Panc1 (cell line): ENCODE measurements at regions not wholly inside any gene's neighbourhood (a gene's known extent, or its start where the extent isn't known, plus 50 kb on each side); places are given as distances from the start of the nearest gene placed in this dataset.

Source experiments
- POLR2AphosphoS5 ChIP-seq: IDR thresholded peaks from 2 replicates; pipeline ENCODE4 v1.6.1; 2012; ENCODE audit warnings: mild to moderate bottlenecking, low read depth, low read length, moderate library complexity
- SIN3A ChIP-seq: IDR thresholded peaks from 2 replicates; pipeline ENCODE4 v1.6.1; 2012; ENCODE audit warnings: low read depth, mild to moderate bottlenecking, low read length, moderate library complexity, borderline replicate concordance; ENCODE audit not compliant: insufficient read depth
- TF ChIP-seq, protein P1 (sequence below): fragments of 450-650 bp; IDR thresholded peaks from 2 replicates; pipeline ENCODE4 v1.5.1; 2017; ENCODE audit warnings: mild to moderate bottlenecking
- TF ChIP-seq, protein P2 (sequence below), 2 experiments: IDR thresholded peaks; 2 replicates each; pipeline ENCODE4 v1.6.1; 2011 to 2012; ENCODE audit warnings: low read depth in 2 of 2, control low read depth in 1 of 2, low read length in 1 of 2, mild to moderate bottlenecking in 1 of 2, moderate library complexity in 1 of 2; ENCODE audit not compliant: insufficient read depth in 1 of 2

DNA sequence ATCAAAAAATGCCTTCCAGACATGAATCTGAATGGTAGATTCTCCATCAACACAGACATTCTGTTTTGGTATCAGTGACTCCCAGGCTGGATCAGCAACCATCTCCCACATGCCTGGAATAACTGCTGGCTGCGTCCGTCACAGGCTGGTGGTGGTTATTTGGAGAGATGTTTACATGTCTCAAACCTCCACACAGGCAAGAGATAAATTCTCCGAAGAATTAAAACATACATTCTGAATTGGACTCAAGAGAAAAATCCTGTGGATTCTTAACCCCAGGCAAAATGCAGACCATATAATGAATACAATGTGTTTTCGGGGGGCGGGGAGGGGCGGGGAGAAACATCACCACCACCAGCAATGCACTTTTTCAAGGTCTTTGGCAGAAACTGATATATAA lies 108.2 kb downstream of the THBS2 start:
- TF ChIP-seq, protein P1, sequence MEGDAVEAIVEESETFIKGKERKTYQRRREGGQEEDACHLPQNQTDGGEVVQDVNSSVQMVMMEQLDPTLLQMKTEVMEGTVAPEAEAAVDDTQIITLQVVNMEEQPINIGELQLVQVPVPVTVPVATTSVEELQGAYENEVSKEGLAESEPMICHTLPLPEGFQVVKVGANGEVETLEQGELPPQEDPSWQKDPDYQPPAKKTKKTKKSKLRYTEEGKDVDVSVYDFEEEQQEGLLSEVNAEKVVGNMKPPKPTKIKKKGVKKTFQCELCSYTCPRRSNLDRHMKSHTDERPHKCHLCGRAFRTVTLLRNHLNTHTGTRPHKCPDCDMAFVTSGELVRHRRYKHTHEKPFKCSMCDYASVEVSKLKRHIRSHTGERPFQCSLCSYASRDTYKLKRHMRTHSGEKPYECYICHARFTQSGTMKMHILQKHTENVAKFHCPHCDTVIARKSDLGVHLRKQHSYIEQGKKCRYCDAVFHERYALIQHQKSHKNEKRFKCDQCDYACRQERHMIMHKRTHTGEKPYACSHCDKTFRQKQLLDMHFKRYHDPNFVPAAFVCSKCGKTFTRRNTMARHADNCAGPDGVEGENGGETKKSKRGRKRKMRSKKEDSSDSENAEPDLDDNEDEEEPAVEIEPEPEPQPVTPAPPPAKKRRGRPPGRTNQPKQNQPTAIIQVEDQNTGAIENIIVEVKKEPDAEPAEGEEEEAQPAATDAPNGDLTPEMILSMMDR: no peak
- TF ChIP-seq POLR2AphosphoS5 (no peak), SIN3A (no peak)
- TF ChIP-seq, protein P2, sequence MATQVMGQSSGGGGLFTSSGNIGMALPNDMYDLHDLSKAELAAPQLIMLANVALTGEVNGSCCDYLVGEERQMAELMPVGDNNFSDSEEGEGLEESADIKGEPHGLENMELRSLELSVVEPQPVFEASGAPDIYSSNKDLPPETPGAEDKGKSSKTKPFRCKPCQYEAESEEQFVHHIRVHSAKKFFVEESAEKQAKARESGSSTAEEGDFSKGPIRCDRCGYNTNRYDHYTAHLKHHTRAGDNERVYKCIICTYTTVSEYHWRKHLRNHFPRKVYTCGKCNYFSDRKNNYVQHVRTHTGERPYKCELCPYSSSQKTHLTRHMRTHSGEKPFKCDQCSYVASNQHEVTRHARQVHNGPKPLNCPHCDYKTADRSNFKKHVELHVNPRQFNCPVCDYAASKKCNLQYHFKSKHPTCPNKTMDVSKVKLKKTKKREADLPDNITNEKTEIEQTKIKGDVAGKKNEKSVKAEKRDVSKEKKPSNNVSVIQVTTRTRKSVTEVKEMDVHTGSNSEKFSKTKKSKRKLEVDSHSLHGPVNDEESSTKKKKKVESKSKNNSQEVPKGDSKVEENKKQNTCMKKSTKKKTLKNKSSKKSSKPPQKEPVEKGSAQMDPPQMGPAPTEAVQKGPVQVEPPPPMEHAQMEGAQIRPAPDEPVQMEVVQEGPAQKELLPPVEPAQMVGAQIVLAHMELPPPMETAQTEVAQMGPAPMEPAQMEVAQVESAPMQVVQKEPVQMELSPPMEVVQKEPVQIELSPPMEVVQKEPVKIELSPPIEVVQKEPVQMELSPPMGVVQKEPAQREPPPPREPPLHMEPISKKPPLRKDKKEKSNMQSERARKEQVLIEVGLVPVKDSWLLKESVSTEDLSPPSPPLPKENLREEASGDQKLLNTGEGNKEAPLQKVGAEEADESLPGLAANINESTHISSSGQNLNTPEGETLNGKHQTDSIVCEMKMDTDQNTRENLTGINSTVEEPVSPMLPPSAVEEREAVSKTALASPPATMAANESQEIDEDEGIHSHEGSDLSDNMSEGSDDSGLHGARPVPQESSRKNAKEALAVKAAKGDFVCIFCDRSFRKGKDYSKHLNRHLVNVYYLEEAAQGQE (IDR thresholded peaks at IDR 0.05; ENCODE audit: insufficient read depth in 1 of 2, low read depth in 2 of 2, low read length in 1 of 2): no peak
